ENCODE measurements at regions not wholly inside any gene's neighbourhood (a gene's known extent, or its start where the extent isn't known, plus 50 kb on each side); places are given as distances from the start of the nearest gene placed in this dataset.

- no peak for TF ChIP-seq PHF8 (conservative IDR thresholded peaks at IDR 0.05; ENCODE audit: low read depth, low read length)
- no peak for TF ChIP-seq POU5F1 (IDR thresholded peaks at IDR 0.05; ENCODE audit: low read depth, low read length)
- TF ChIP-seq BACH1 (IDR thresholded peaks at IDR 0.05; ENCODE audit: low read length) = no peak
- no peak for TF ChIP-seq RBBP5 (IDR thresholded peaks at IDR 0.05; ENCODE audit: borderline replicate concordance, low read depth, low read length)
- no peak for TF ChIP-seq YY1 (IDR thresholded peaks at IDR 0.05; ENCODE audit: low read depth, low read length)
- no peak for TF ChIP-seq POLR2A (IDR thresholded peaks at IDR 0.05; ENCODE audit: control extremely low read depth in 1 of 2, low read depth in 2 of 2, low read length in 2 of 2)
- H2BK12ac ChIP-seq (ENCODE audit: low read depth, low read length) = no peak overlapping the region
- no peak overlapping the region for H3K23ac ChIP-seq (ENCODE audit: insufficient read length)
- H3K56ac ChIP-seq (replicated peaks; ENCODE audit: insufficient read length, low read depth, low read length) = no peak overlapping the region
- CTCF ChIA-PET (ENCODE audit: partially characterized antibody) = interaction anchor here (0.8 kb wide), 1 partner anchor 362 kb away, joined by 3 read pairs; no protein-coding TSS in a partner anchor
- H3K9me3 ChIP-seq (ENCODE audit: insufficient read depth in 2 of 2, low read depth in 1 of 2, low read length in 1 of 2) = no peaks in the 10 kb centered on the region
- no peak overlapping the region for H3K4me2 ChIP-seq (ENCODE audit: insufficient read depth in 1 of 2, low read depth in 2 of 2, low read length in 2 of 2)
- H3K27ac ChIP-seq (ENCODE audit: low read depth, low read length) = no peak overlapping the region
- H4K5ac ChIP-seq (ENCODE audit: insufficient read length, low read depth, low read length) = no peak overlapping the region
- 95% methylated on average over 4 of the region's 4 CpGs; no CpG with 5 or more reads in 1 of the 2 experiments for WGBS, 2 experiments (ENCODE audit: extremely low coverage in 1 of 2, insufficient coverage in 1 of 2, insufficient read length in 1 of 2, insufficient replicate concordance in 2 of 2, low coverage in 1 of 2, low lambda C conversion rate in 2 of 2, missing lambda C conversion rate in 1 of 2)
- no peak overlapping the region for H2BK15ac ChIP-seq (ENCODE audit: low read length)
- no peak overlapping the region for H2AK5ac ChIP-seq (ENCODE audit: low read depth, low read length)
- H3K4ac ChIP-seq (replicated peaks; ENCODE audit: insufficient read length, low read depth, low read length) = no peak overlapping the region
- no peak overlapping the region for H3K18ac ChIP-seq (ENCODE audit: extremely low read depth, low read length)
- no peak overlapping the region for H3K9ac ChIP-seq (replicated peaks in 1 of 4; ENCODE audit: extremely low read depth in 1 of 4, low read depth in 3 of 4, low read length in 3 of 4)
- H2BK20ac ChIP-seq (ENCODE audit: low read length) = no peak overlapping the region
- no peaks in the 10 kb centered on the region for H3K79me1 ChIP-seq (ENCODE audit: low read depth, low read length)
- H3K36me3 ChIP-seq (ENCODE audit: control insufficient read depth in 2 of 4, insufficient read depth in 4 of 4, low read length in 3 of 4) = no peaks in the 10 kb centered on the region
- DNase-seq (ENCODE audit: low read depth in 1 of 2, low spot score in 2 of 2) = no peak
- H2AFZ ChIP-seq (ENCODE audit: low read length) = no peak overlapping the region
- H3K23me2 ChIP-seq (ENCODE audit: low read depth, low read length) = no peaks in the 10 kb centered on the region
- H3K79me2 ChIP-seq (ENCODE audit: control insufficient read depth in 1 of 2, insufficient read depth in 2 of 2, low read length in 2 of 2) = no peaks in the 10 kb centered on the region
- FAIRE-seq = no peak
- no peaks in the 10 kb centered on the region for H4K20me1 ChIP-seq (replicated peaks in 1 of 2; ENCODE audit: control insufficient read depth in 1 of 2, insufficient read depth in 2 of 2, low read length in 2 of 2)
- no peak overlapping the region for H3K14ac ChIP-seq (ENCODE audit: insufficient read length)
- H3K4me1 ChIP-seq (replicated peaks in 1 of 4; ENCODE audit: control insufficient read depth in 3 of 4, insufficient read depth in 4 of 4, low read length in 3 of 4) = no peaks in the 10 kb centered on the region
- no peak overlapping the region for H3K4me3 ChIP-seq (ENCODE audit: extremely low read depth in 1 of 4, insufficient read depth in 2 of 4, low read depth in 3 of 4, low read length in 4 of 4)
- H2BK120ac ChIP-seq (replicated peaks; ENCODE audit: low read depth, low read length) = no peak overlapping the region
- H2BK5ac ChIP-seq (ENCODE audit: low read depth, low read length) = no peak overlapping the region
- POLR2A ChIA-PET (ENCODE audit: partially characterized antibody) = no interaction called here
- H4K91ac ChIP-seq (replicated peaks; ENCODE audit: insufficient read length, low read length) = no peak overlapping the region
- no peaks in the 10 kb centered on the region for H3K27me3 ChIP-seq (replicated peaks in 1 of 4; ENCODE audit: control insufficient read depth in 3 of 4, extremely low read depth in 1 of 4, insufficient read depth in 3 of 4, low read length in 3 of 4)
- no peak overlapping the region for H4K8ac ChIP-seq (ENCODE audit: extremely low read depth, insufficient read depth, low read length)
Observed at GRCh38 chr12:127565241-127565640, 701.7 kb upstream of the TMEM132C start.
